Muscle of arm (tissue), 1 donor: ENCODE measurements at regions not wholly inside any gene's neighbourhood (a gene's known extent, or its start where the extent isn't known, plus 50 kb on each side); places are given as distances from the start of the nearest gene placed in this dataset.

Source experiments
- DNase-seq: peaks from one replicate; pipeline ENCODE4 v3.0.0-alpha.2; 2013

DNA sequence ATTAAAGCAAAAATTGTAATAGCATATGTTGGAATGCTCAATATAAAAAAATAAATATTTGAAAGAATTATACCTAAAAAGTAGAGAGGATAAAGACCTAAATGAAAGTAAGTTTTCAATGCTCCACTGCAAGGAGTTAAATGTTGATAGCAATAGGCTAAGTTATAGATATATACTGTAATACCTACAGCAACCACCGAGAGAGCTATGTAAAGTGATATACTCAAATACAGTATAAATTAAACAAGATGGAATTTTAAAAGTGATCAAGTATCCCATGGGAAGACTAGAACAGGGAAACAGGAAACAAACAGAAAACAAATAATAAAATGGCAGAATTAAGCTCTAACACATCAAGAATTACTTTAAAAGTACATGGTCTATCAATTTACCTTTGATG, 73.9 kb downstream of the CASP3 start:
- DNase-seq: no peak

DNA sequence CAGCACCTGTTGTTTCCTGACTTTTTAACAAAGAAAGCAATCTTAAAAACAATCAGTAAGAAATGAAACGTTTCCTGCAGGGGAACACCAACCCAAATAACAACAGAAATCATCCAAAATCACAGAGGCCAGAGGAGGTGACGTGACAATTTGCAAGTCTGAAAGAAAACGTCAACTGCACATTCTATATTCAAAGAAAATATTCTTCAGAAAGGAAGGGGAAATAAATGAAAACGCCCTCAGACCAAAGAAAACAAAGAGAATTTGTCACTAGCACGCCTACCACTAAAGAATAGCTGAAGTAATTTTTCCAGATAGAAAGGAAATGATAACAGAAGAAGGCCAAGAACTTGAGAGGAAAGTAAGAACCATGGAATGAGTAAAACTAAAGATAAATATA, 74.4 kb downstream of the CASP3 start:
- no peak for DNase-seq

DNA sequence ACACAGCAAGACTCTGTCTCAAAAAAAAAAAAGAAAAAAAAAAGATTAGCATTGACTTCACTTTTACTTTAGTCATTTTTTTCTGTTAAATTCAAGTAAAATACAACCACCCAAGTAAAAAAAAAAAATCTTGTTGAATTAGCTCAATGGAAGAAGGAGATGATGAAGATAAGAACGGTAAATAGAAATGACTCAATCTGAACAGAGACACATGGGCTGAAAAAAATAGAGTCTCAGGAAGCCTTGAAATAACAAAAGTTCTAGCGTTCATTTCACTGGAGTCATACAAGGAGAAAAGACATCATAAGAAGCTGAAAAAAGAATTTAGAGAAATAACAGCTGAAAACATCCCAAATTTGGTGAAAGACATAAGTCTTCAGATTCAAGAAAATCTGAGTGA, 75.5 kb downstream of the CASP3 start:
- DNase-seq: no peak

DNA sequence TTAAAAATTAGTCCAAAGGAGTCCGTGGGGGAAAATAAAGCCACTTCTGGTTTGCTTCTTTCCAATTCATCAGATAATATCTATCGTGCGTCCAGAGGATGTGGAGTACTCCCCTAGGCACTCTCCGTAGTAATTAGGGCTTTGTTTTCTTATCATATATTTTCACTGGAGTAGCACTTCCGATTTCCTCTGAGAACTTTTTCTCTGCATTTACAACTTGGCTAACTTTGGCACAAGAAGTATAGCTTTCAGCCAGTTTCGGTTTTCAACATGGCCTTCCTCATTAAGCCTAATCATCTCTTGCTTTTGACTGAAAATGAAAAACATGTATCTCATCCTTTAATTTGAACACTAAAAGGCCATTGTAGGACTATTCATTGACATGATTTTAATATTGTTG, 80.5 kb downstream of the CASP3 start:
- DNase-seq: no peak

DNA sequence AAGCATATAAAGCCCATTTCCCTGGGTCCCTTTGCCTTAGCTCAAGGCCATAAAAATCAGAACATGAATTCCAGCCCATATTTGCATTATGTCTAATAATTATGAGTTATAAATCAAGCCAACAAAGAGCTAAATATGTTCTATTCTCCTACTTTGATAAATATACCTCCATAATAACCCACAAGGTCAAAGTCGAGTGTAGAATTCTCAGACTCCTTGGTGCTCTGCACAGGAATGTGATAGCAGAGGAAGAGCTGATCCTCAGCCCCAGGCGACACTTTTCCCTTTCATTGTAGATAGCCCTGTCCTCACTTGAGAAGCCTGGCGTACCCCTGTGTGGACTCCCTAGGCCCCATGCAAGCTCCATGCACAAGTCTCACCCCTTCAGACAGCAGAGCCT, 85.6 kb downstream of the CASP3 start:
- no peak for DNase-seq

DNA sequence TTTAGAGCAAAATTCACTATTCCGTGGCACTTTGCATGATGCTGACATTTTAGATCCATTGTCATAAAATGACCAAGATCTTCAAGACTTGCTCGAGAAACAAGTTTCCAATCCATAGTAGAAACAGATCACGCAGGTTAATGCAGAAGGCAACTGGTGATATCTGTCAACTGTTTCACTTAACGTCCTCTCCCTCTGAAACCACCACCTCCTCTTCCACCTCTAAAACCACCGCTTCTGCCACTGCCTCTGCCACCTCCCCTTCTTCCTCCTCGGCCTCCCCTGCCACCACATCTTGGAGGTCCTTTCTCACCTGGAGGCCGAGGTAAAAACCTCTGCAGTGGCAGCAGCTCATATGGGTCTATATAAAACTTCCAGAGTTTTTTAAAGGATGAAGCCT, 84.6 kb upstream of the IRF2 start:
- no peak for DNase-seq

DNA sequence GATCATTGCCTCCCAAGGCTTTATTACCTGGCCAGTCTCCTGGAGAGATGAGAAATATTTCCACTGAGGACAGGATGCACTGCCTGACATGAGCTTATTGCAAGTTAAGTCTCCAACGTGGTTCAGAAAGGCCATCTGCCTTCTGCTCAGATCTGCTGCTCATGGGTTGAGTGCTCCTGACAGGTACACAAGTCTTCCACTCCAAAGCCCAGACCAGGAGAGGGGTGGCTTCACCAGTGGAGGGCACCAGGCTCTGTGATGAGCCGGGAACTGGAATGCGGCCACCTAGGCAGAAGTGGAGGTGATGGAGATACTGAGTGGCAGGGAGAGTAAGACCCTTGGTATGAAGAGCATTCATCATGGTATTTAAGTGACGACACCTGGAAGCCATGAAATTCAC, 79.5 kb upstream of the IRF2 start:
- no peak for DNase-seq

DNA sequence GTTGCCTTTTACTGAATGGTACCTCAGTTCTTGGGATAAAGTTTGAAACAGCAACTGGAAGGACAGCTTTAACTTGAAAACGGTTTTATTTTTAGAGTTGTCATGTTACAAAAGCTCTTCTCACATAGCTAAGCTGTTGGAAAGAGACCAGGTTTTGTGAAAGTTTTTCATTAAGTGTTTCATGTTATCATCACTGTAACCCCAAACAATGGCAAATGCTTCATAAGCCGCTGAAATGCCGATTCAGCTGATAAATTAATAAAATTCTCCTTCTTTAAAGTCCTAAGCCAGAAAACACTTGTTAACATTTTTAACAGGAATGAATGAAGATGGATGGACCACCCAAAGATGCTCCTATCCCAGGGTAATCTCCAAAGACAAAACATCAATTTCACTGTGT, 76.1 kb upstream of the IRF2 start:
- no peak for DNase-seq

DNA sequence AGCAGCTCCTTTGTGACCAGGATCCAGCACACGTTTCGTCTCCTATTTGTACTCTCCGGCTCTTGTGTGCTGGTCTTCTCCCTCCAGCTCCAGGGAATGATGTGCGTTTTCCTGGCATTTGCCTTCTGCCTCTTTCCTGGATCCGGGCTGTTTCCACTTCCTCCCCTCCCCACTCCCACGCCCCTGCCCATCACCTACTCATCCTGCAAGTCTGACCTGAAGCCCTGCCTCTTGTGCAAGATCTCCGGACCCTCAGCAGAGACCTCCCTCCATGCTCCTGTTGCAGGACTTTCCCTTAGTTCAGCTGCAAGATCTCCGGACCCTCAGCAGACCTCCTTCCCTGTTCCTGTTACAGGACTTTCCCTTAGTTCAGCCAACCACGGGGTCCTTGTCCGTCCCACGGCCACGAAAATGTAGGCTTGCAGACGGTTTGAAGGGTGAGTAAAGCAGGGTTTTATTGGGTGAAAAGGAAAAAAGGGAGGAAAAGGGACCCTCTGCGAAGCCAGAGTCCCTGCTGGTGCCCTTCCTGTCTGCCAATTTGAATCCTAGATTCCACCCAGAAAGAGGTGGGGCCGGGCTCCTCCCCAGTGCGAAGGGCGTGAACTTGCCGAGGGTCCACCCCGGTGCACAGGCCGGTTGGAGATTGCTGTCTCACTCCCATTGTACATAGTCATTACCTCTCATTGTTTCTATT, 74.4 kb upstream of the IRF2 start:
- DNase-seq: no peak

DNA sequence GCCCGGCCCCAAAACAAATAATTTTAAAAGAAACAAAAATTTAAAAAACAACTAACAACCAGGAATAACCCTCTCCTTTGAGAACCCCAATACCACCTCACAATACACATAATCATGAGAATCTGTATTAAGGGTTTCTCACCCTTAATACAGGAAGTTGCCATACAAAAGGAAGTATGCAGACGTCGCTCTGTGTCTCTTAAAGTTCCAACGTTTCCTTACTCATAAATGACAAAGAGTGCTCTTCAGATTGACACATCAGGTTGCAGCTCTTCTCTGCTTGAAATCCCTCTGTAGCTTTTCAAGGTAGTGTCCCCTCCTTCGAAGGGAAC, 73.9 kb upstream of the IRF2 start:
- no peak for DNase-seq

DNA sequence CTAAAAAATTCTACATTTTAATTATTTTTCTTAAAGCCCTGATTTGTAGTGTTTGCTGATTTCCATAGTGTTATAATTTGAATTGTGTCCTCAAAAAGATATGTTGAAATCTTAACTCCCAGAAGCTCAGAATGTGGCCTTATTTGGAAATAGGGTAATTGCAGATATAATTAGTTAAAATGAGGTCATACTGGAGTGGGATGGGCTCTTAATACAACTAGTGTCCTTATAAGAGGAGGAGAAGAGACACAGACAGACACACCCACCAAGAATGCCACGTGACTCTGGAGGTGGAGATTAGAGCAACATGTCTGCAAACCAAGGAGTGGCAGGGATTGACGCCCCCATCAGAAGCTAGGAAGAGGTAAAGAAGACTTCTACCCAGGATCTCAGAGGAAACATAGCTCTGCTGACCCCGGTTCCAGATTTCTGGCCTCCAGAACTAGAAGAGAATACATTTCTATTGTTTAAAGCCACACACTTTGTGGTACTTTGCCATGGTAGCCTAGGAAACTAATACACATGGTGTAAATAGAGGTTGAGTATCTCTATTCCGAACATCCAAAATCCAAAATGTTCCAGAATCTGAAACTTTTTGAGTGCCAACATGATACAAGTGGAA, 70.5 kb upstream of the IRF2 start:
- DNase-seq: no peak

DNA sequence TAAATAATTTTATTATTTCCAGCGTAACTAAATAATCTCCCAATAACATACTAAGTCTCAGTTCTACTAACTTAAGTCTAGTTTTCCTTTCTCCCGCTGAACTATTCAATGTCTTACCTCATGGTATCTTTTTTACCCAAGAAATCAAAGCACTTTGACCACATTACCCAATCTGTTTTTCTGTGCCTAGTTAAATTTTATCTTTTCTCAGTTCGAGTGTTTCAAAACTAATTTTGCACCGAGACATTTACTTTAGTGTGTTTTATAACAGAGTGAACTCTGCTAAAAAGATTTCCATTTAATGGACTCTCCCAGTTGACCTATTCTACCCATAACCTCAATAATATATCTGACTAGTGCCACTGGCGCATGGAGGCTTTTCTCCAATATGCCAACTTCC, 67.6 kb upstream of the IRF2 start:
- no peak for DNase-seq

DNA sequence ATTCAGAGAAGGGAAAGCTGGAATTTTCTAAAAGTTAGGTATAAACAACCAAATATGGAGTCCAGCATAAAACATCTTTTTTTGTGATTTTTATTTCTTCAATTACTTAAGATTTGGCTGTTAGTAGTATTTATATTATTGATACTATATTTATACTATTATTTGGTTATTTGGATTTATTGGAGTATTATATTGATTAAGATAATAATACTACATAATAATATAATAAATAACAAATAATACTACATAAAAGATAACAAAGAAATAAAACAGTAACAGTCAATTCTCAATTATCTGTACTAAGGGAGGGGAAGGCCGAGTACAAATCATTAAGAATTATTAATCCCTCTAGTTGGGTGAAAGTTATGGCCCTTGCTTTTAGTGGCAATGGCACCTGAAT, 66.0 kb upstream of the IRF2 start:
- no peak for DNase-seq

DNA sequence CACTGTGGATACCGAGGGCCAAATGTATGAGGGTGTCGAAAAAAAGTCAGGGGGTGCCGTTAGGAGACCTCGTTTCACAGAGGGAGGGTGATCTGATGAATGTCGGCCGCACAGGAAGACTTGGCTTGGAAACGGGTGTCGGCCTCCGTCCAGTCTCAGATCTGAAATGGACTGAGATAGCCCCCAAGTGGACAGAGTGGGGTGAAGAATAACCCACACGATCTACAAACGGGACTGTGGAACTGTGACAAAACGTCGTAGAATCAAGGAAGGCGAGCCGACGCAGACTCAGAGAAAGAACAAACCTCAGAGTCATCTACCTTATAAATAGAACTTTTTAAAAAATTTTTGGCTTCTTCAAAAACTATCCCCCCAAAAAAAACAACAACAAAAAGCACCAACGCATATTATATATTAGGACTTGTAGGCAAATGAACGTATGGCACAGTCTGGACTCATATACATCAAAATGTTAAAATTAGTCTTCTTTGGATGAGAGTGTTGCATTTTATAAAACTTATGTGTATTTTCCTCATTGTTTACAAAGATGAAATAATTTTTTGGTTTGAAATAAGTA, 63.8 kb upstream of the IRF2 start:
- peak; percentile 96 for DNase-seq

DNA sequence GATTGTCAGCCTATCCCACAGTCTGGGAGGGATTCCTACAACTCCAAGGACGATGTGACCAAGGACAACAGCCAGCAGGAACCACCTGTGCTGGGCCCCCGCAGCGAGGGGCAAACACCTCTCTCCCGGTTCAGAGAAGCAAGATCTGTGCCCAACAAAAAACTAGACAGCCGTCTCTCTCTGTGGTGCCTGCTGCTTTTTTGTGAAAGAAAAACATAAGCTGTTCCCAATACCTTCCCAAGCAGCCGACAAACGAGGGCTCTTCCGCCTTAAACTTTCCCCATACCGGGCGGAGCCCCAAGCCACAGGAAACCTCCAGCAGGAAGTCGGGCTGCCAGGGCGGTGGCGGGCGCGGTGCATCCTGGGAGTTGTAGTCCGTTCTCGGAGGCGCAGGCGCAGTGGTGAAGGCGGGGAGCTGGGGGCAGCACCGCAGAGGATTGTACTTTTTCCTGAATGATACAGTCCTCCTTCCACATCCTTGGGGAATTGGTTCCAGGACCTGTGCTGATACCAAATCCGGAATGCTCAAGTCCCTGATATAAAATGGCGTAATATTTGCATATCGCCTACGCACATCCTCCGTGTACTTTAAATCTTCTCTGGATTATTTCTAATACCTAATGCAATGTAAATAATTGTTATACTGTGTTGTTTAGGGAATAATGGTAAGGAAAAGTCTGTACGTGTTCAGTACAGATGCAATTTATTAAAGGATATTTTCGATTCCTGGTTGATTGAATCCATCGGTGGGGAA, 63.1 kb upstream of the IRF2 start:
- DNase-seq: peak; percentile 96

DNA sequence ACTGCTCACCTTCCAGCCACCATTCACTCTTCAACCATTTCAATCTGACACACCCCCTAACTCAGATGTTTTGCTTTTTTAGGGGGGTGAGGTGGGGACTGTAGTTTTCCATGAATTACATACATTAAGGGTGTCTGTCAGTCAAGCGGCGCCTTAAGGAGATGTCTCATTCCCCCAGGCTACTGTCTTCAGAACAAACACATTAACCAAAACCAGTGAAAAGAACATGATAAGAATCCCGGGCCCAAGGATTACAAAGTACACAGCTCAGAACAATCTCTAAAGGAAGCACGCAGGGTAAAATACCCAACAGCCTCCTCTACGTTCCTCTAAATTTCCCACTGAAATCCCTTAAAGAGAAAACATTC, 62.5 kb upstream of the IRF2 start:
- no peak for DNase-seq

DNA sequence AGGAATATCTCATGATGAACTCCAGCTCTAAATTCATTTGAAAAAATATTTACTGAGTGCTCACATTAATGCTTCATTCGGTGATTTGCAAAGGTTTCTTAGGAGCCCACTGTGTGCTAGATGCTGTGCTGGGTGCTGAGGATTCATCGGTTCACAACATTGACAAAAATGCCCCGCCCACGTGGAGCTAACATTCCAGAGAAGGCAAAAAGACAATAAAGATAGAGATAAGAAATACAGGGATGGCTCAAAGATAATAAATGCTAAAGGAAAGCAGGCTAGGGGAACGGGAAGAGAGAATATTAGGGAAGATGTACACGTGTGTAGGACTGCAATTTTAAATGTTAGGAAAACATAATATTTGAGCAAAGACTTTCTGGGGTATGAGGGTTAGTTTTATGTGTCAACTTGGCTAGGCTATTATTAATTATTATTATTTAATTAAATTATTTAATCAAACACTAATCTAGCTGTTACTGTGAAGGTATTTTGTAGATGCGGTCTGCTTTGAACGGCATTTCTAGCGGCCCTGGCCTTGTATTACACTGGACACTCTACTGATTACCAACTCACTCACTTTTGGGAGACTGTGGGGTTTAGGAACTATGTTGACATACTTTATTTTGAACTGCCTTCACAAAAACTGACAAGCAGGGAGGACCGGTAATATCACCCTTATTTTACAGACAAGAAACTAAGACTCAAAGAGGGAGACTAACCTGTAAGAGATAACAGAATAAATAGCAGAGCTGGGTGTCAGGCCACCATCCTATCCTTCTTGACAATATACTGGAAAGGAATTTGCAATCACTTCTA, 61.9 kb upstream of the IRF2 start:
- DNase-seq: no peak

DNA sequence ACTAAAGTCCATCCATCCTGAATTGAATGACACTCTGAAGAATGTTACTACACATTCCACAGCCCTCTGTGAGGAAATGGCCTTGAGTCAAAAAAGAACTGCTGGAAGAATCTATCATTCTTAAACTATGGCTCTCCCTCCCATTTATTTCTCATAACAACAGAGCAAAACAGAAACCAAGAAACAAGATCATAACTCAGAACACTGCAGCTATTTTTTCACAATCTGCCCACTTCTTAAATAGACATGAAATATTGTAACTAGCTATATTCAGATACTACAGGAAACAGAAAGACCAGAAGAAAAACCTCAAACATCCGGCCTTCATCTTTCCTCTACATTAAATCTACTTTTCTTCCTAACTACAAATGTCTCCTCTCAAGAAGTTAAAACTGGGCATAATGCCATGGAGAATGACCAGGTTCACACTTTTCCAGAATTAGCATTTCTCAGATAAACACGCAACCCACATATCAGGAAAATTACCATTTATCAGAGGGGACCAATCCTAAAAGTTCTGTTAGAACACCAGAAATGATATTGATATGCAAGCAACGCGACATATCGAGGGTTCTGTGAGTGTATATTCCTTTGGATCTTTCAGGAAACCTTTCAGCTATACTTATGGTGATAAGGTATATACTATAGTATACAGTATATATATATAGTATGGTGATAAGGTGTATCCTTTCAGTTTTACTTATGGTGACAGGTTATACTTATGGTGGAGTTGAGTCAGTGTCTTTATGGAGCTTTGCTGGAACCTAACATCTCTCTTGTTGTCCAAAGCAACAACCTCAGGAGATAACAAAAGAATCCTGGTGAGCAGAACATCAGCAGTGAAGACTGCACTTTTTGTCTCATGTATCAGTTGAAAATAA, 60.4 kb upstream of the IRF2 start:
- peak; percentile 51 for DNase-seq

DNA sequence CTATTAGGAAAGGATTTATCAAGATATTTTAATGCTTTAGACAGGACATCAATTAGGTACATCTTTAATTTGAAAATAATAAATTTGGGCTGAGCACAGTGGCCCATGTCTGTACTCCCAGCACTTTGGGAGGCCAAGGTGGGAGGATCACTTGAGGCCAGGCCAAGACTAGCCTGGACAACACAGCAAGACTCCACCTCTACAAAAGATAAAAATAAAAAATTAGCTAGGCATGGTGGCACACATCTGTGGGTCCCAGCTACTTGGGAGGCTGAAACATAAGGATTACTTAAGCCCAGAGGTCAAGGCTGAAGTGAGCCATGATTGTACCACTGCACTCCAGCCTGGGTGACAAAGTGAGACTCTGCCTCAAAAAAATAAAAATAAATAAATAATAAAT, 59.6 kb upstream of the IRF2 start:
- no peak for DNase-seq

DNA sequence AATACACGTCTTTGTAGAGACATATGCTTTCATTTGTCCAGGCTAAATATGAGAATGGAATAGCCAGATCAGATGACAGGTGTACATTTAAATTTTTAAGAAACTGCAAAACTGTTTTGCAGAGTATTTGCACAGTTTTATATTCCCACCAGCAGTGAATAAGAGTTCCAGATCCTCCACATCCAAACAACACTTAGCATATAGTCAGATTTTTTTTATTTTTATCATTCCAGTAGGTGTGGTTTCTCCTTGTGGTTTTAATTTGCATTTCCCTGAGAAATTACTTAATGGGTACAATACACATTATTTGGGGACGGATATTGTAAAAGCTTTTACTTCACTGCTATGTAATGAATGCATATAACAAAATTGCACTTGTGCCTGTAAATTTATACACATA, 56.7 kb upstream of the IRF2 start:
- no peak for DNase-seq

DNA sequence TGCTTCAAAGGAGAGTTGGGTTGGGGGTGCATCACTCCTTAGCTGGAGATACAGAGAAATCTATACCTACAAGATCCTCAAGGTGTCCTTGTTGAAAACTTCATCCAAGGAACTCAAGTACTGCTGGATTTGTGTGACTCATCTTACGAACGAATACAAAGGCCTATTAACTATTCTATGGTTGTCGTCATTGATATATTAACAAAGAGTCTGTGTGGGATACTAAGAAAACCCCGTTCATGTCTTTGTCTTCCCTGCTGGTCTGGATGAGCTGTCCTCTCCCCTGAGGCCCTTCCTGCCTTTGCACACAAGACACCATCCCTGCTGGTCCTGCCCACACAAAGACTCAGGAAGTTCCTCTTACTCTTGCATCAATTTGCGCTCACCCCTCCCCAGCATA, 54.9 kb upstream of the IRF2 start:
- no peak for DNase-seq
